DND-41 (cell line): ENCODE measurements at regions not wholly inside any gene's neighbourhood (a gene's known extent, or its start where the extent isn't known, plus 50 kb on each side); places are given as distances from the start of the nearest gene placed in this dataset.

Source experiments
- CTCF ChIP-seq: IDR thresholded peaks from 2 replicates; pipeline ENCODE4 v1.5.1; 2012; ENCODE audit warnings: borderline replicate concordance, low read length, moderate library complexity, mild to moderate bottlenecking; ENCODE audit not compliant: poor library complexity, severe bottlenecking; ENCODE audit errors: extremely low read depth
- EZH2 ChIP-seq: IDR thresholded peaks from 3 replicates; pipeline ENCODE4 v1.6.1; 2012; ENCODE audit warnings: borderline replicate concordance, low read depth, mild to moderate bottlenecking, moderate library complexity, low read length, inconsistent platforms; ENCODE audit not compliant: severe bottlenecking

- TF ChIP-seq EZH2 = no peak
- TF ChIP-seq CTCF = no peak
Observed at GRCh38 chr3:145429546-145429945, 731.4 kb downstream of the PLOD2 start.
